ENCODE measurements at regions not wholly inside any gene's neighbourhood (a gene's known extent, or its start where the extent isn't known, plus 50 kb on each side); places are given as distances from the start of the nearest gene placed in this dataset.

GRCh38 chr3:116836286-116836685 is 126.7 kb downstream of the TUSC7 start:
- Histone ChIP-seq H3K27ac (ENCODE audit: low read depth, low read length) (no peak overlapping the region), H3K9ac (ENCODE audit: low read length) (no peak overlapping the region), H3K4ac (ENCODE audit: low read depth, low read length) (no peak overlapping the region), H3K56ac (ENCODE audit: low read length) (no peak overlapping the region), H2BK5ac (ENCODE audit: low read length) (no peak overlapping the region), H2AK5ac (ENCODE audit: low read length) (no peak overlapping the region), H2BK120ac (ENCODE audit: low read depth, low read length) (no peak overlapping the region), H3K4me2 (ENCODE audit: low read length) (no peak overlapping the region), H3K36me3 (ENCODE audit: control insufficient read depth, insufficient read depth, low read length) (no peaks in the 10 kb centered on the region), H2BK15ac (replicated peaks; ENCODE audit: low read depth) (no peak overlapping the region), H3K27me3 (ENCODE audit: insufficient read depth, low read length, poor library complexity) (no peaks in the 10 kb centered on the region), H3K23ac (ENCODE audit: low read length) (no peak overlapping the region), H3K79me2 (ENCODE audit: control insufficient read depth, insufficient read depth, low read length) (no peaks in the 10 kb centered on the region), H4K5ac (ENCODE audit: low read length) (no peak overlapping the region), H3K79me1 (ENCODE audit: low read length) (no peaks in the 10 kb centered on the region), H4K8ac (ENCODE audit: low read depth, low read length) (no peak overlapping the region), H3K4me1 (ENCODE audit: control insufficient read depth, low read depth, low read length) (peaks cover 1% of the 10 kb centered on the region), H3K4me3 (ENCODE audit: low read length) (no peak overlapping the region), H3K18ac (ENCODE audit: low read length) (no peak overlapping the region)
- WGBS (ENCODE audit: extremely low coverage, insufficient coverage, low lambda C conversion rate) = no CpG with 5 or more reads among the region's 2 CpGs
- no peak for DNase-seq

- no peak overlapping the region for H4K5ac ChIP-seq (ENCODE audit: low read length)
- no peak for DNase-seq
- no peak overlapping the region for H3K4ac ChIP-seq (ENCODE audit: low read depth, low read length)
- H3K4me2 ChIP-seq (ENCODE audit: low read length) = no peak overlapping the region
- WGBS (ENCODE audit: extremely low coverage, insufficient coverage, low lambda C conversion rate) = no CpG with 5 or more reads among the region's 3 CpGs
- H3K9ac ChIP-seq (ENCODE audit: low read length) = no peak overlapping the region
- no peak overlapping the region for H2BK5ac ChIP-seq (ENCODE audit: low read length)
- no peak overlapping the region for H2BK15ac ChIP-seq (replicated peaks; ENCODE audit: low read depth)
- H3K4me3 ChIP-seq (ENCODE audit: low read length) = no peak overlapping the region
- no peaks in the 10 kb centered on the region for H3K27me3 ChIP-seq (ENCODE audit: insufficient read depth, low read length, poor library complexity)
- peaks cover 1% of the 10 kb centered on the region for H3K4me1 ChIP-seq (ENCODE audit: control insufficient read depth, low read depth, low read length)
- no peak overlapping the region for H2BK120ac ChIP-seq (ENCODE audit: low read depth, low read length)
- no peak overlapping the region for H3K56ac ChIP-seq (ENCODE audit: low read length)
- no peak overlapping the region for H3K18ac ChIP-seq (ENCODE audit: low read length)
- H3K79me2 ChIP-seq (ENCODE audit: control insufficient read depth, insufficient read depth, low read length) = no peaks in the 10 kb centered on the region
- H2AK5ac ChIP-seq (ENCODE audit: low read length) = no peak overlapping the region
- H3K36me3 ChIP-seq (ENCODE audit: control insufficient read depth, insufficient read depth, low read length) = no peaks in the 10 kb centered on the region
- no peaks in the 10 kb centered on the region for H3K79me1 ChIP-seq (ENCODE audit: low read length)
- H3K23ac ChIP-seq (ENCODE audit: low read length) = no peak overlapping the region
- no peak overlapping the region for H4K8ac ChIP-seq (ENCODE audit: low read depth, low read length)
- H3K27ac ChIP-seq (ENCODE audit: low read depth, low read length) = no peak overlapping the region
Observed at GRCh38 chr3:116837483-116837882, 127.9 kb downstream of the TUSC7 start.

GRCh38 chr3:116841003-116841735 is 131.6 kb downstream of the TUSC7 start:
- no peak overlapping the region for H4K8ac ChIP-seq (ENCODE audit: low read depth, low read length)
- no peak overlapping the region for H3K18ac ChIP-seq (ENCODE audit: low read length)
- H3K4me1 ChIP-seq (ENCODE audit: control insufficient read depth, low read depth, low read length) = no peaks in the 10 kb centered on the region
- no peaks in the 10 kb centered on the region for H3K79me1 ChIP-seq (ENCODE audit: low read length)
- H3K27ac ChIP-seq (ENCODE audit: low read depth, low read length) = no peak overlapping the region
- no peaks in the 10 kb centered on the region for H3K36me3 ChIP-seq (ENCODE audit: control insufficient read depth, insufficient read depth, low read length)
- DNase-seq = no peak
- H2BK120ac ChIP-seq (ENCODE audit: low read depth, low read length) = no peak overlapping the region
- H3K4me2 ChIP-seq (ENCODE audit: low read length) = no peak overlapping the region
- H3K56ac ChIP-seq (ENCODE audit: low read length) = no peak overlapping the region
- no peak overlapping the region for H3K9ac ChIP-seq (ENCODE audit: low read length)
- no peak overlapping the region for H4K5ac ChIP-seq (ENCODE audit: low read length)
- no peak overlapping the region for H2AK5ac ChIP-seq (ENCODE audit: low read length)
- H3K4me3 ChIP-seq (ENCODE audit: low read length) = no peak overlapping the region
- no peaks in the 10 kb centered on the region for H3K79me2 ChIP-seq (ENCODE audit: control insufficient read depth, insufficient read depth, low read length)
- H2BK15ac ChIP-seq (replicated peaks; ENCODE audit: low read depth) = no peak overlapping the region
- H3K4ac ChIP-seq (ENCODE audit: low read depth, low read length) = no peak overlapping the region
- H3K23ac ChIP-seq (ENCODE audit: low read length) = no peak overlapping the region
- WGBS (ENCODE audit: extremely low coverage, insufficient coverage, low lambda C conversion rate) = no CpG with 5 or more reads among the region's 6 CpGs
- no peak overlapping the region for H2BK5ac ChIP-seq (ENCODE audit: low read length)
- no peaks in the 10 kb centered on the region for H3K27me3 ChIP-seq (ENCODE audit: insufficient read depth, low read length, poor library complexity)

- no peak overlapping the region for H3K27ac ChIP-seq (ENCODE audit: low read depth, low read length)
Observed at GRCh38 chr3:116842254-116842957, 132.8 kb downstream of the TUSC7 start.

GRCh38 chr3:116848248-116848829 is 138.8 kb downstream of the TUSC7 start:
- Histone ChIP-seq H3K4me2 (ENCODE audit: low read length) (no peak overlapping the region), H3K4me3 (ENCODE audit: low read length) (no peak overlapping the region), H3K27me3 (ENCODE audit: insufficient read depth, low read length, poor library complexity) (no peaks in the 10 kb centered on the region), H3K9ac (ENCODE audit: low read length) (no peak overlapping the region), H4K8ac (ENCODE audit: low read depth, low read length) (no peak overlapping the region), H2BK15ac (replicated peaks; ENCODE audit: low read depth) (no peak overlapping the region), H2BK5ac (ENCODE audit: low read length) (no peak overlapping the region), H3K79me1 (ENCODE audit: low read length) (no peaks in the 10 kb centered on the region), H4K5ac (ENCODE audit: low read length) (no peak overlapping the region), H3K27ac (ENCODE audit: low read depth, low read length) (no peak overlapping the region), H3K79me2 (ENCODE audit: control insufficient read depth, insufficient read depth, low read length) (no peaks in the 10 kb centered on the region), H2BK120ac (ENCODE audit: low read depth, low read length) (no peak overlapping the region), H3K4ac (ENCODE audit: low read depth, low read length) (no peak overlapping the region), H2AK5ac (ENCODE audit: low read length) (no peak overlapping the region), H3K56ac (ENCODE audit: low read length) (no peak overlapping the region), H3K36me3 (ENCODE audit: control insufficient read depth, insufficient read depth, low read length) (no peaks in the 10 kb centered on the region), H3K4me1 (ENCODE audit: control insufficient read depth, low read depth, low read length) (peaks cover 3% of the 10 kb centered on the region), H3K18ac (ENCODE audit: low read length) (no peak overlapping the region), H3K23ac (ENCODE audit: low read length) (no peak overlapping the region)
- no CpG with 5 or more reads among the region's 3 CpGs for WGBS (ENCODE audit: extremely low coverage, insufficient coverage, low lambda C conversion rate)
- no peak for DNase-seq

More at GRCh38 chr3:116842254-116842957, 132.8 kb downstream of the TUSC7 start:
- Histone ChIP-seq H2BK120ac (ENCODE audit: low read depth, low read length) (no peak overlapping the region), H4K8ac (ENCODE audit: low read depth, low read length) (no peak overlapping the region), H3K4me2 (ENCODE audit: low read length) (no peak overlapping the region), H3K4me3 (ENCODE audit: low read length) (no peak overlapping the region), H3K27me3 (ENCODE audit: insufficient read depth, low read length, poor library complexity) (no peaks in the 10 kb centered on the region), H3K36me3 (ENCODE audit: control insufficient read depth, insufficient read depth, low read length) (no peaks in the 10 kb centered on the region), H3K79me1 (ENCODE audit: low read length) (no peaks in the 10 kb centered on the region), H3K79me2 (ENCODE audit: control insufficient read depth, insufficient read depth, low read length) (no peaks in the 10 kb centered on the region), H3K4ac (ENCODE audit: low read depth, low read length) (no peak overlapping the region), H3K56ac (ENCODE audit: low read length) (no peak overlapping the region), H3K9ac (ENCODE audit: low read length) (no peak overlapping the region), H2BK15ac (replicated peaks; ENCODE audit: low read depth) (no peak overlapping the region), H3K23ac (ENCODE audit: low read length) (no peak overlapping the region), H2BK5ac (ENCODE audit: low read length) (no peak overlapping the region), H2AK5ac (ENCODE audit: low read length) (no peak overlapping the region), H4K5ac (ENCODE audit: low read length) (no peak overlapping the region), H3K18ac (ENCODE audit: low read length) (no peak overlapping the region), H3K4me1 (ENCODE audit: control insufficient read depth, low read depth, low read length) (no peaks in the 10 kb centered on the region)
- WGBS (ENCODE audit: extremely low coverage, insufficient coverage, low lambda C conversion rate) = no CpG with 5 or more reads among the region's 2 CpGs
- DNase-seq = no peak

Data from mesendoderm (in vitro differentiated cells).